ENCODE measurements at regions not wholly inside any gene's neighbourhood (a gene's known extent, or its start where the extent isn't known, plus 50 kb on each side); places are given as distances from the start of the nearest gene placed in this dataset.

DNA sequence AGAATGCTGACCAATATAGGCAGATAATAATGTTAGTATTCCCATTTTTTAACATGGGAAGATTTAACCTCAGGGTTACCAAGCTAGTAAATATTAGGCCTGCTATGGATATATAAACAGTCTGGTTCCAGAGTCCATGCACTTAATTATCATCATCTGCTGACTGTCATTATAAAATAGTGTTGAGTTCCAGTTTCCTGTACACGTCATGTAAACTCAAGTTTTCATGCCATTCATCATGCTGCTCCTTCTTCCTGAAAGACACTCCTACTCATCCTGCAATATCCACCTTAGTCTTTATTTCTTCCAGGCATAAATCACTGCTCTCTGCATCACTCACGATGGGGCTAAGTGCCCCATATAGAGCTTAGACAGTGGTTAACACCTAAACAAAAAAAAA is 420.8 kb upstream of the SPHKAP start:
- TF ChIP-seq, protein P1, sequence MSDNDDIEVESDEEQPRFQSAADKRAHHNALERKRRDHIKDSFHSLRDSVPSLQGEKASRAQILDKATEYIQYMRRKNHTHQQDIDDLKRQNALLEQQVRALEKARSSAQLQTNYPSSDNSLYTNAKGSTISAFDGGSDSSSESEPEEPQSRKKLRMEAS (IDR thresholded peaks at IDR 0.05; ENCODE audit: insufficient read depth, insufficient read length) = no peak
- TF ChIP-seq, protein P2, sequence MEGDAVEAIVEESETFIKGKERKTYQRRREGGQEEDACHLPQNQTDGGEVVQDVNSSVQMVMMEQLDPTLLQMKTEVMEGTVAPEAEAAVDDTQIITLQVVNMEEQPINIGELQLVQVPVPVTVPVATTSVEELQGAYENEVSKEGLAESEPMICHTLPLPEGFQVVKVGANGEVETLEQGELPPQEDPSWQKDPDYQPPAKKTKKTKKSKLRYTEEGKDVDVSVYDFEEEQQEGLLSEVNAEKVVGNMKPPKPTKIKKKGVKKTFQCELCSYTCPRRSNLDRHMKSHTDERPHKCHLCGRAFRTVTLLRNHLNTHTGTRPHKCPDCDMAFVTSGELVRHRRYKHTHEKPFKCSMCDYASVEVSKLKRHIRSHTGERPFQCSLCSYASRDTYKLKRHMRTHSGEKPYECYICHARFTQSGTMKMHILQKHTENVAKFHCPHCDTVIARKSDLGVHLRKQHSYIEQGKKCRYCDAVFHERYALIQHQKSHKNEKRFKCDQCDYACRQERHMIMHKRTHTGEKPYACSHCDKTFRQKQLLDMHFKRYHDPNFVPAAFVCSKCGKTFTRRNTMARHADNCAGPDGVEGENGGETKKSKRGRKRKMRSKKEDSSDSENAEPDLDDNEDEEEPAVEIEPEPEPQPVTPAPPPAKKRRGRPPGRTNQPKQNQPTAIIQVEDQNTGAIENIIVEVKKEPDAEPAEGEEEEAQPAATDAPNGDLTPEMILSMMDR (IDR thresholded peaks at IDR 0.05; ENCODE audit: extremely low read depth in 1 of 2, insufficient read depth in 1 of 2, low read depth in 1 of 2, low read length in 2 of 2) = no peak
- TF ChIP-seq EZH2 (IDR thresholded peaks at IDR 0.05; ENCODE audit: borderline replicate concordance, low read depth, low read length, severe bottlenecking) = no peak
- no peak for TF ChIP-seq JUN (IDR thresholded peaks at IDR 0.05; ENCODE audit: borderline replicate concordance, insufficient read depth, insufficient read length, low read depth)
- TF ChIP-seq POLR2A (IDR thresholded peaks at IDR 0.05; ENCODE audit: low read depth, low read length) = no peak
- TF ChIP-seq FOS (IDR thresholded peaks at IDR 0.05; ENCODE audit: borderline replicate concordance, insufficient read depth, low read length) = no peak
- TF ChIP-seq POLR2AphosphoS5 (IDR thresholded peaks at IDR 0.05; ENCODE audit: insufficient read depth, low read depth, low read length) = no peak
- no peak for TF ChIP-seq MYC (IDR thresholded peaks at IDR 0.05; ENCODE audit: low read depth, low read length)
- TF ChIP-seq GATA2 (IDR thresholded peaks at IDR 0.05; ENCODE audit: insufficient read depth, insufficient read length, low read depth, low read length) = no peak

Measured in endothelial cell of umbilical vein (primary cell).